ENCODE measurements at regions not wholly inside any gene's neighbourhood (a gene's known extent, or its start where the extent isn't known, plus 50 kb on each side); places are given as distances from the start of the nearest gene placed in this dataset.

DNA sequence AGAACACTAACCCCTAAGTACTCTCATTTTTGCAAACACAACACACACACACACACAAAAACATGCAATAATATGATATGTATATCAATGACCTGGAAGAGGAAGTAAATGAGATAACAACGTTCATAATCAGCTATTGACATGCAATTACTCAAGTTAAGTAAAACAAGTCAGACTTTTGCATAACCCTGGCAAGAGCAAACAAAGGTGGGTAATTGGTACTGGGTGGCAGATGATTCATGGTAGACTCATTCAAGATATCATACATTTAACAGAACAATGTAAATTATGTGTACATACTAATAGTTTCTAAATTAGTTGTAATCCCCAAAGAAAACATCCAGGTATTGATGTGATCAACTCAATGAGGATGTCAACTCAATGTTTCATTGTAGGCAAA is 508.8 kb downstream of the DACH1 start:
- ATAC-seq = no peak
- TF ChIP-seq PPARA (CRISPR knock-in tag; IDR thresholded peaks at IDR 0.05; ENCODE audit: borderline replicate concordance) (no peak), ZFP3 (CRISPR knock-in tag; IDR thresholded peaks at IDR 0.05) (no peak), ISL1 (CRISPR knock-in tag; IDR thresholded peaks at IDR 0.05) (no peak), ARNTL (CRISPR knock-in tag; IDR thresholded peaks at IDR 0.05; ENCODE audit: borderline replicate concordance, low read depth) (no peak), ZNF70 (CRISPR knock-in tag; IDR thresholded peaks at IDR 0.05) (no peak), ZFP30 (CRISPR knock-in tag; IDR thresholded peaks at IDR 0.05) (no peak)
- TF ChIP-seq, protein P1, sequence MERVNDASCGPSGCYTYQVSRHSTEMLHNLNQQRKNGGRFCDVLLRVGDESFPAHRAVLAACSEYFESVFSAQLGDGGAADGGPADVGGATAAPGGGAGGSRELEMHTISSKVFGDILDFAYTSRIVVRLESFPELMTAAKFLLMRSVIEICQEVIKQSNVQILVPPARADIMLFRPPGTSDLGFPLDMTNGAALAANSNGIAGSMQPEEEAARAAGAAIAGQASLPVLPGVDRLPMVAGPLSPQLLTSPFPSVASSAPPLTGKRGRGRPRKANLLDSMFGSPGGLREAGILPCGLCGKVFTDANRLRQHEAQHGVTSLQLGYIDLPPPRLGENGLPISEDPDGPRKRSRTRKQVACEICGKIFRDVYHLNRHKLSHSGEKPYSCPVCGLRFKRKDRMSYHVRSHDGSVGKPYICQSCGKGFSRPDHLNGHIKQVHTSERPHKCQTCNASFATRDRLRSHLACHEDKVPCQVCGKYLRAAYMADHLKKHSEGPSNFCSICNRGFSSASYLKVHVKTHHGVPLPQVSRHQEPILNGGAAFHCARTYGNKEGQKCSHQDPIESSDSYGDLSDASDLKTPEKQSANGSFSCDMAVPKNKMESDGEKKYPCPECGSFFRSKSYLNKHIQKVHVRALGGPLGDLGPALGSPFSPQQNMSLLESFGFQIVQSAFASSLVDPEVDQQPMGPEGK (CRISPR knock-in tag; IDR thresholded peaks at IDR 0.05; ENCODE audit: borderline replicate concordance) = no peak
- TF ChIP-seq, protein P2, sequence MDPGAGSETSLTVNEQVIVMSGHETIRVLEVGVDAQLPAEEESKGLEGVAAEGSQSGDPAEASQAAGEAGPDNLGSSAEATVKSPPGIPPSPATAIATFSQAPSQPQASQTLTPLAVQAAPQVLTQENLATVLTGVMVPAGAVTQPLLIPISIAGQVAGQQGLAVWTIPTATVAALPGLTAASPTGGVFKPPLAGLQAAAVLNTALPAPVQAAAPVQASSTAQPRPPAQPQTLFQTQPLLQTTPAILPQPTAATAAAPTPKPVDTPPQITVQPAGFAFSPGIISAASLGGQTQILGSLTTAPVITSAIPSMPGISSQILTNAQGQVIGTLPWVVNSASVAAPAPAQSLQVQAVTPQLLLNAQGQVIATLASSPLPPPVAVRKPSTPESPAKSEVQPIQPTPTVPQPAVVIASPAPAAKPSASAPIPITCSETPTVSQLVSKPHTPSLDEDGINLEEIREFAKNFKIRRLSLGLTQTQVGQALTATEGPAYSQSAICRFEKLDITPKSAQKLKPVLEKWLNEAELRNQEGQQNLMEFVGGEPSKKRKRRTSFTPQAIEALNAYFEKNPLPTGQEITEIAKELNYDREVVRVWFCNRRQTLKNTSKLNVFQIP (CRISPR knock-in tag; IDR thresholded peaks at IDR 0.05; ENCODE audit: borderline replicate concordance, low read depth) = no peak
- TF ChIP-seq, protein P3, sequence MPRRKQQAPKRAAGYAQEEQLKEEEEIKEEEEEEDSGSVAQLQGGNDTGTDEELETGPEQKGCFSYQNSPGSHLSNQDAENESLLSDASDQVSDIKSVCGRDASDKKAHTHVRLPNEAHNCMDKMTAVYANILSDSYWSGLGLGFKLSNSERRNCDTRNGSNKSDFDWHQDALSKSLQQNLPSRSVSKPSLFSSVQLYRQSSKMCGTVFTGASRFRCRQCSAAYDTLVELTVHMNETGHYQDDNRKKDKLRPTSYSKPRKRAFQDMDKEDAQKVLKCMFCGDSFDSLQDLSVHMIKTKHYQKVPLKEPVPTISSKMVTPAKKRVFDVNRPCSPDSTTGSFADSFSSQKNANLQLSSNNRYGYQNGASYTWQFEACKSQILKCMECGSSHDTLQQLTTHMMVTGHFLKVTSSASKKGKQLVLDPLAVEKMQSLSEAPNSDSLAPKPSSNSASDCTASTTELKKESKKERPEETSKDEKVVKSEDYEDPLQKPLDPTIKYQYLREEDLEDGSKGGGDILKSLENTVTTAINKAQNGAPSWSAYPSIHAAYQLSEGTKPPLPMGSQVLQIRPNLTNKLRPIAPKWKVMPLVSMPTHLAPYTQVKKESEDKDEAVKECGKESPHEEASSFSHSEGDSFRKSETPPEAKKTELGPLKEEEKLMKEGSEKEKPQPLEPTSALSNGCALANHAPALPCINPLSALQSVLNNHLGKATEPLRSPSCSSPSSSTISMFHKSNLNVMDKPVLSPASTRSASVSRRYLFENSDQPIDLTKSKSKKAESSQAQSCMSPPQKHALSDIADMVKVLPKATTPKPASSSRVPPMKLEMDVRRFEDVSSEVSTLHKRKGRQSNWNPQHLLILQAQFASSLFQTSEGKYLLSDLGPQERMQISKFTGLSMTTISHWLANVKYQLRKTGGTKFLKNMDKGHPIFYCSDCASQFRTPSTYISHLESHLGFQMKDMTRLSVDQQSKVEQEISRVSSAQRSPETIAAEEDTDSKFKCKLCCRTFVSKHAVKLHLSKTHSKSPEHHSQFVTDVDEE (CRISPR knock-in tag; IDR thresholded peaks at IDR 0.05) = no peak

DNA sequence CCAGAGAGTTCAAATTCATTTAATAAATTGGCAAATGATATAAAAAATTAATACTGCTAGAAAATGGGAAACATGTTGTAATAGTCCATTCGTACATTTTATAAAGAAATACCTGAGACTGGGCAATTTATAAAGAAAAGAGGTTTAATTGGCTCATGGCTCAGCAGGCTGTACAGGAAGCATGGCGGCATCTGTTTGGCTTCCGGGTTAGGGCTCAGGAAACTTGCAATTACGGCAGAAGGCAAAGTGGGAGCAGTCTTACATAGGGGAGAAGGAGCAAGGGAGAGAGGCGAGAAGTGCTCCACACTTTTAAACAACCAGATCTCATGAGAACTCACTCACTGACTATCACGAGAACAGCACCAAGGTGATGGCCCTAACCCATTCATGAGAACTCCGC is 512.0 kb downstream of the DACH1 start:
- TF ChIP-seq ARNTL (CRISPR knock-in tag; IDR thresholded peaks at IDR 0.05; ENCODE audit: borderline replicate concordance, low read depth) (no peak), CSDC2 (CRISPR knock-in tag; IDR thresholded peaks at IDR 0.05) (no peak)
- TF ChIP-seq, protein P3 (CRISPR knock-in tag; IDR thresholded peaks at IDR 0.05) = no peak
- TF ChIP-seq, protein P4, sequence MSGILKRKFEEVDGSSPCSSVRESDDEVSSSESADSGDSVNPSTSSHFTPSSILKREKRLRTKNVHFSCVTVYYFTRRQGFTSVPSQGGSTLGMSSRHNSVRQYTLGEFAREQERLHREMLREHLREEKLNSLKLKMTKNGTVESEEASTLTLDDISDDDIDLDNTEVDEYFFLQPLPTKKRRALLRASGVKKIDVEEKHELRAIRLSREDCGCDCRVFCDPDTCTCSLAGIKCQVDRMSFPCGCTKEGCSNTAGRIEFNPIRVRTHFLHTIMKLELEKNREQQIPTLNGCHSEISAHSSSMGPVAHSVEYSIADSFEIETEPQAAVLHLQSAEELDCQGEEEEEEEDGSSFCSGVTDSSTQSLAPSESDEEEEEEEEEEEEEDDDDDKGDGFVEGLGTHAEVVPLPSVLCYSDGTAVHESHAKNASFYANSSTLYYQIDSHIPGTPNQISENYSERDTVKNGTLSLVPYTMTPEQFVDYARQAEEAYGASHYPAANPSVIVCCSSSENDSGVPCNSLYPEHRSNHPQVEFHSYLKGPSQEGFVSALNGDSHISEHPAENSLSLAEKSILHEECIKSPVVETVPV (CRISPR knock-in tag; IDR thresholded peaks at IDR 0.05) = no peak
- ATAC-seq = no peak

DNA sequence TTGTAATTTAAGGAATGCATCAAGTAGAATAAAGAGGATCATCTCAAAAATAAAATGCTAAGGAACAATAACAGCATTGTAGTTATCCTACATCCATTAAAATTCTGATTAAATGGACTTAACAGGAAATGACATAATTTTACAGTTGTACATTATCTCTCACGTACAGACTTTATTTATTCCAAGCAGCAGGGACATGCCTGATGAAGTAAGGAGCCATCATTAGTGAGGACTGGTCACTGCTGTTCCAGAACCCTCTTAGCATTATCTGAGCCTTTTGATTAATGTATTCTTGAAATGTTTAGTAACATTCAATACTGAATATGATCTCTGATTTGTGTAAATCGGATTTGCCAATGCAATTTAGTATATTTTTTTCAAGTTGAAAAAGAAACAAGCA is 516.1 kb downstream of the DACH1 start:
- ATAC-seq = no peak
- no peak for TF ChIP-seq SNAI2 (CRISPR knock-in tag; IDR thresholded peaks at IDR 0.05)
- TF ChIP-seq, protein P3 (CRISPR knock-in tag; IDR thresholded peaks at IDR 0.05) = no peak
- no peak for TF ChIP-seq ZNF70 (CRISPR knock-in tag; IDR thresholded peaks at IDR 0.05)
- TF ChIP-seq, protein P5, sequence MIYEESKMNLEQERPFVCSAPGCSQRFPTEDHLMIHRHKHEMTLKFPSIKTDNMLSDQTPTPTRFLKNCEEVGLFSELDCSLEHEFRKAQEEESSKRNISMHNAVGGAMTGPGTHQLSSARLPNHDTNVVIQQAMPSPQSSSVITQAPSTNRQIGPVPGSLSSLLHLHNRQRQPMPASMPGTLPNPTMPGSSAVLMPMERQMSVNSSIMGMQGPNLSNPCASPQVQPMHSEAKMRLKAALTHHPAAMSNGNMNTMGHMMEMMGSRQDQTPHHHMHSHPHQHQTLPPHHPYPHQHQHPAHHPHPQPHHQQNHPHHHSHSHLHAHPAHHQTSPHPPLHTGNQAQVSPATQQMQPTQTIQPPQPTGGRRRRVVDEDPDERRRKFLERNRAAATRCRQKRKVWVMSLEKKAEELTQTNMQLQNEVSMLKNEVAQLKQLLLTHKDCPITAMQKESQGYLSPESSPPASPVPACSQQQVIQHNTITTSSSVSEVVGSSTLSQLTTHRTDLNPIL (CRISPR knock-in tag; IDR thresholded peaks at IDR 0.05; ENCODE audit: low read depth) = no peak
- TF ChIP-seq CSDC2 (CRISPR knock-in tag; IDR thresholded peaks at IDR 0.05) = no peak
- TF ChIP-seq ZC3H10 (CRISPR knock-in tag; IDR thresholded peaks at IDR 0.05) = no peak
- no peak for TF ChIP-seq ESRRG (CRISPR knock-in tag; IDR thresholded peaks at IDR 0.05)
- no peak for TF ChIP-seq ZNF565 (CRISPR knock-in tag; conservative IDR thresholded peaks at IDR 0.05; ENCODE audit: low read depth)
- TF ChIP-seq RARB (CRISPR knock-in tag; IDR thresholded peaks at IDR 0.05) = no peak
- TF ChIP-seq TOX (CRISPR knock-in tag; IDR thresholded peaks at IDR 0.05; ENCODE audit: borderline replicate concordance) = no peak
- TF ChIP-seq, protein P1 (CRISPR knock-in tag; IDR thresholded peaks at IDR 0.05; ENCODE audit: borderline replicate concordance) = no peak
- TF ChIP-seq OSR1 (CRISPR knock-in tag; IDR thresholded peaks at IDR 0.05) = no peak
- no peak for TF ChIP-seq ZFP30 (CRISPR knock-in tag; IDR thresholded peaks at IDR 0.05)
- no peak for TF ChIP-seq GLIS3 (CRISPR knock-in tag; IDR thresholded peaks at IDR 0.05)
- no peak for TF ChIP-seq PPARA (CRISPR knock-in tag; IDR thresholded peaks at IDR 0.05; ENCODE audit: borderline replicate concordance)
- no peak for TF ChIP-seq ZNF8 (CRISPR knock-in tag; IDR thresholded peaks at IDR 0.05)

Data from SK-N-SH treated with all-trans-retinoic acid at 6 μM for 48 hours (cell line).